Tibial nerve (tissue), 4 donors: ENCODE measurements at regions not wholly inside any gene's neighbourhood (a gene's known extent, or its start where the extent isn't known, plus 50 kb on each side); places are given as distances from the start of the nearest gene placed in this dataset.
"Not testable (repeated sequence)": the region's sequence is repeated elsewhere in the genome, so short reads cannot be mapped to it uniquely, and the experiment has no call there.

Experiments
- CTCF ChIP-seq, 5 experiments: fragments of 200-600 bp in 3 of 5; fragments of 450-650 bp in 2 of 5; sonication (generic) in 3 of 5; IDR thresholded peaks; one replicate each; pipeline ENCODE4 v1.5.1; 2016 to 2019; ENCODE audit warnings: antibody characterized with exemption in 5 of 5, mild to moderate bottlenecking in 3 of 5, moderate library complexity in 2 of 5
- EP300 ChIP-seq, 2 donors: sonication (generic); formaldehyde crosslinking; IDR thresholded peaks; one replicate each; pipeline ENCODE4 v1.6.1; 2017; ENCODE audit warnings: antibody characterized with exemption in 2 of 2, mild to moderate bottlenecking in 1 of 2
- POLR2A ChIP-seq, 2 donors: fragments of 450-650 bp; IDR thresholded peaks; one replicate each; pipeline ENCODE4 v1.6.1; 2017; ENCODE audit warnings: antibody characterized with exemption in 2 of 2, mild to moderate bottlenecking in 2 of 2, moderate library complexity in 2 of 2

GRCh38 chr16:66024567-66024966, 341.9 kb upstream of the CDH5 start:
- not testable (repeated sequence) for TF ChIP-seq CTCF, EP300, POLR2A (IDR thresholded peaks at IDR 0.05)
